Neural cell (in vitro differentiated cells): ENCODE measurements at regions not wholly inside any gene's neighbourhood (a gene's known extent, or its start where the extent isn't known, plus 50 kb on each side); places are given as distances from the start of the nearest gene placed in this dataset.

Experiments
- H2AFZ ChIP-seq: fragments of 200-600, 300-800 bp; sonication (generic), shearing (Covaris generic); 2 replicates; pipeline ENCODE4 v1.6.0; 2014; ENCODE audit warnings: low read depth, mild to moderate bottlenecking, antibody characterized with exemption, low read length, moderate library complexity
- H3F3A ChIP-seq: fragments of 200-600 bp; shearing (Covaris generic); 2 replicates; pipeline ENCODE4 v1.6.1; 2016; ENCODE audit warnings: mild to moderate bottlenecking, moderate library complexity, mixed read lengths, antibody characterized with exemption, low read length; ENCODE audit not compliant: insufficient read depth, poor library complexity, severe bottlenecking
- H3K27ac ChIP-seq: fragments of 200-600, 300-800 bp; sonication (generic), shearing (Covaris generic); 2 replicates; pipeline ENCODE4 v1.5.1; 2014; ENCODE audit warnings: mild to moderate bottlenecking, low read length, moderate library complexity
- H3K27me3 ChIP-seq: fragments of 300-800, 200-600 bp; sonication (generic), shearing (Covaris generic); 2 replicates; pipeline ENCODE4 v1.6.0; 2014; ENCODE audit warnings: mild to moderate bottlenecking, low read depth, low read length, moderate library complexity; ENCODE audit not compliant: insufficient read depth
- H3K36me3 ChIP-seq: fragments of 300-800, 200-600 bp; sonication (generic), shearing (Covaris generic); 2 replicates; pipeline ENCODE4 v1.5.1; 2014; ENCODE audit warnings: mild to moderate bottlenecking, antibody characterized with exemption, low read length, moderate library complexity; ENCODE audit not compliant: insufficient read depth
- H3K4me2 ChIP-seq: fragments of 300-800, 200-600 bp; sonication (generic), shearing (Covaris generic); 2 replicates; pipeline ENCODE4 v1.6.0; 2014; ENCODE audit warnings: mild to moderate bottlenecking, low read length
- H3K4me3 ChIP-seq: fragments of 300-800, 200-600 bp; sonication (generic), shearing (Covaris generic); 2 replicates; pipeline ENCODE4 v1.5.1; 2014; ENCODE audit warnings: mild to moderate bottlenecking, low read length, moderate library complexity
- H3K79me2 ChIP-seq: fragments of 200-600 bp; shearing (Covaris generic); replicated peaks from 2 replicates; pipeline ENCODE4 v1.6.0; 2014; ENCODE audit warnings: mild to moderate bottlenecking, low read length, moderate library complexity; ENCODE audit not compliant: insufficient read depth
- H3K9ac ChIP-seq: fragments of 300-800, 200-600 bp; sonication (generic), shearing (Covaris generic); 2 replicates; pipeline ENCODE4 v1.6.1; 2016; ENCODE audit warnings: mild to moderate bottlenecking, low read length, mixed read lengths
- H3K9me2 ChIP-seq: fragments of 200-600 bp; shearing (Covaris generic); 2 replicates; pipeline ENCODE4 v1.6.1; 2016; ENCODE audit warnings: mild to moderate bottlenecking, low read length, mixed read lengths; ENCODE audit not compliant: insufficient read depth
- H3K9me3 ChIP-seq: fragments of 200-600, 300-800 bp; sonication (generic), shearing (Covaris generic); 2 replicates; pipeline ENCODE4 v1.6.1; 2016; ENCODE audit warnings: mild to moderate bottlenecking, mixed run types, low read length, moderate library complexity, mixed read lengths
- H4K20me1 ChIP-seq: fragments of 200-600 bp; shearing (Covaris generic); 2 replicates; pipeline ENCODE4 v1.6.1; 2016; ENCODE audit warnings: mild to moderate bottlenecking, mixed run types; ENCODE audit not compliant: insufficient read depth
- EP300 ChIP-seq: fragments of 450-650 bp; conservative IDR thresholded peaks from 2 replicates; pipeline ENCODE4 v1.6.1; 2014; ENCODE audit warnings: antibody characterized with exemption, mild to moderate bottlenecking, moderate library complexity; ENCODE audit not compliant: poor library complexity, severe bottlenecking
- EZH2 ChIP-seq: fragments of 200-600, 300-800 bp; shearing (Covaris generic), sonication (generic); IDR thresholded peaks from 2 replicates; pipeline ENCODE4 v1.6.1; 2014; ENCODE audit warnings: antibody characterized with exemption, low read length, borderline replicate concordance, mild to moderate bottlenecking; ENCODE audit not compliant: insufficient read depth, poor library complexity, severe bottlenecking
- MXI1 ChIP-seq: fragments of 450-650 bp; conservative IDR thresholded peaks from 2 replicates; pipeline ENCODE4 v1.6.1; 2014; ENCODE audit warnings: antibody characterized with exemption, mild to moderate bottlenecking; ENCODE audit not compliant: poor library complexity, severe bottlenecking
- POLR2AphosphoS5 ChIP-seq: IDR thresholded peaks from 2 replicates; pipeline ENCODE4 v1.6.1; 2012
- RAD21 ChIP-seq: fragments of 450-650 bp; conservative IDR thresholded peaks from 2 replicates; pipeline ENCODE4 v1.6.1; 2014; ENCODE audit warnings: antibody characterized with exemption, mild to moderate bottlenecking, moderate library complexity
- SMC3 ChIP-seq: fragments of 450-650 bp; conservative IDR thresholded peaks from 2 replicates; pipeline ENCODE4 v1.6.1; 2014; ENCODE audit warnings: antibody characterized with exemption, mild to moderate bottlenecking, moderate library complexity; ENCODE audit not compliant: poor library complexity
- TAF1 ChIP-seq: IDR thresholded peaks from 2 replicates; pipeline ENCODE4 v1.6.1; 2012; ENCODE audit warnings: low read depth
- TF ChIP-seq, protein P1 (sequence below): IDR thresholded peaks from 2 replicates; pipeline ENCODE4 v1.6.1; 2012; ENCODE audit warnings: borderline replicate concordance
- TF ChIP-seq, protein P2 (sequence below): fragments of 450-650 bp; IDR thresholded peaks from 2 replicates; pipeline ENCODE4 v1.5.1; 2014; ENCODE audit warnings: antibody characterized with exemption, mild to moderate bottlenecking, moderate library complexity; ENCODE audit not compliant: poor library complexity, severe bottlenecking

DNA sequence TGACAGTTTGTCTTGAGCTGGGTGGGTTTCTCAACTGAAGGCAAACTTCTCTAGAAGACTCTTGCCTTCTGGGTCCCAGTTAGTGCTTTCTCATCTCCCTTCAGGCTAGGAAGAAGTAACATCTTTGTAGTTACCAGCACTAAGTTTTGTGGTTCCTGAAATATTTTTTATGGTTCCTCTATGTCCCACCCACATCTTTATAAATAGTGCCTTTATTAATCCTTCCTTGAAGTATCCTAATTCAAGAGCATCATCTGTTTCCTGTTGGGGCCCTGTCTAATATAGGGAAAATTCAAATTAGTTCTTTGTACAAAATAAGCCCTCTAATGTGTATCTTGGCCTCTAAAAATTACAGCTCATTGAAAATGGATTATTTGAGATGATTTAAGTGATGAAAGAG is 147.4 kb upstream of the MAOA start:
- TF ChIP-seq, protein P1, sequence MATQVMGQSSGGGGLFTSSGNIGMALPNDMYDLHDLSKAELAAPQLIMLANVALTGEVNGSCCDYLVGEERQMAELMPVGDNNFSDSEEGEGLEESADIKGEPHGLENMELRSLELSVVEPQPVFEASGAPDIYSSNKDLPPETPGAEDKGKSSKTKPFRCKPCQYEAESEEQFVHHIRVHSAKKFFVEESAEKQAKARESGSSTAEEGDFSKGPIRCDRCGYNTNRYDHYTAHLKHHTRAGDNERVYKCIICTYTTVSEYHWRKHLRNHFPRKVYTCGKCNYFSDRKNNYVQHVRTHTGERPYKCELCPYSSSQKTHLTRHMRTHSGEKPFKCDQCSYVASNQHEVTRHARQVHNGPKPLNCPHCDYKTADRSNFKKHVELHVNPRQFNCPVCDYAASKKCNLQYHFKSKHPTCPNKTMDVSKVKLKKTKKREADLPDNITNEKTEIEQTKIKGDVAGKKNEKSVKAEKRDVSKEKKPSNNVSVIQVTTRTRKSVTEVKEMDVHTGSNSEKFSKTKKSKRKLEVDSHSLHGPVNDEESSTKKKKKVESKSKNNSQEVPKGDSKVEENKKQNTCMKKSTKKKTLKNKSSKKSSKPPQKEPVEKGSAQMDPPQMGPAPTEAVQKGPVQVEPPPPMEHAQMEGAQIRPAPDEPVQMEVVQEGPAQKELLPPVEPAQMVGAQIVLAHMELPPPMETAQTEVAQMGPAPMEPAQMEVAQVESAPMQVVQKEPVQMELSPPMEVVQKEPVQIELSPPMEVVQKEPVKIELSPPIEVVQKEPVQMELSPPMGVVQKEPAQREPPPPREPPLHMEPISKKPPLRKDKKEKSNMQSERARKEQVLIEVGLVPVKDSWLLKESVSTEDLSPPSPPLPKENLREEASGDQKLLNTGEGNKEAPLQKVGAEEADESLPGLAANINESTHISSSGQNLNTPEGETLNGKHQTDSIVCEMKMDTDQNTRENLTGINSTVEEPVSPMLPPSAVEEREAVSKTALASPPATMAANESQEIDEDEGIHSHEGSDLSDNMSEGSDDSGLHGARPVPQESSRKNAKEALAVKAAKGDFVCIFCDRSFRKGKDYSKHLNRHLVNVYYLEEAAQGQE, result no peak
- TF ChIP-seq EZH2 (no peak), POLR2AphosphoS5 (no peak), RAD21 (no peak), SMC3 (no peak), EP300 (no peak), TAF1 (no peak)
- TF ChIP-seq, protein P2, sequence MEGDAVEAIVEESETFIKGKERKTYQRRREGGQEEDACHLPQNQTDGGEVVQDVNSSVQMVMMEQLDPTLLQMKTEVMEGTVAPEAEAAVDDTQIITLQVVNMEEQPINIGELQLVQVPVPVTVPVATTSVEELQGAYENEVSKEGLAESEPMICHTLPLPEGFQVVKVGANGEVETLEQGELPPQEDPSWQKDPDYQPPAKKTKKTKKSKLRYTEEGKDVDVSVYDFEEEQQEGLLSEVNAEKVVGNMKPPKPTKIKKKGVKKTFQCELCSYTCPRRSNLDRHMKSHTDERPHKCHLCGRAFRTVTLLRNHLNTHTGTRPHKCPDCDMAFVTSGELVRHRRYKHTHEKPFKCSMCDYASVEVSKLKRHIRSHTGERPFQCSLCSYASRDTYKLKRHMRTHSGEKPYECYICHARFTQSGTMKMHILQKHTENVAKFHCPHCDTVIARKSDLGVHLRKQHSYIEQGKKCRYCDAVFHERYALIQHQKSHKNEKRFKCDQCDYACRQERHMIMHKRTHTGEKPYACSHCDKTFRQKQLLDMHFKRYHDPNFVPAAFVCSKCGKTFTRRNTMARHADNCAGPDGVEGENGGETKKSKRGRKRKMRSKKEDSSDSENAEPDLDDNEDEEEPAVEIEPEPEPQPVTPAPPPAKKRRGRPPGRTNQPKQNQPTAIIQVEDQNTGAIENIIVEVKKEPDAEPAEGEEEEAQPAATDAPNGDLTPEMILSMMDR, result no peak
- no peaks in the 10 kb centered on the region for H3K27me3 ChIP-seq
- H3K4me3 ChIP-seq, result no peak overlapping the region
- no peak overlapping the region for H3K9ac ChIP-seq
- H4K20me1 ChIP-seq, result no peaks in the 10 kb centered on the region
- H2AFZ ChIP-seq, result no peak overlapping the region
- no peaks in the 10 kb centered on the region for H3K9me3 ChIP-seq
- no peak overlapping the region for H3K4me2 ChIP-seq
- H3F3A ChIP-seq, result no peaks in the 10 kb centered on the region
- no peak overlapping the region for H3K27ac ChIP-seq
- no peaks in the 10 kb centered on the region for H3K9me2 ChIP-seq
- H3K79me2 ChIP-seq, result no peaks in the 10 kb centered on the region
- no peaks in the 10 kb centered on the region for H3K36me3 ChIP-seq

DNA sequence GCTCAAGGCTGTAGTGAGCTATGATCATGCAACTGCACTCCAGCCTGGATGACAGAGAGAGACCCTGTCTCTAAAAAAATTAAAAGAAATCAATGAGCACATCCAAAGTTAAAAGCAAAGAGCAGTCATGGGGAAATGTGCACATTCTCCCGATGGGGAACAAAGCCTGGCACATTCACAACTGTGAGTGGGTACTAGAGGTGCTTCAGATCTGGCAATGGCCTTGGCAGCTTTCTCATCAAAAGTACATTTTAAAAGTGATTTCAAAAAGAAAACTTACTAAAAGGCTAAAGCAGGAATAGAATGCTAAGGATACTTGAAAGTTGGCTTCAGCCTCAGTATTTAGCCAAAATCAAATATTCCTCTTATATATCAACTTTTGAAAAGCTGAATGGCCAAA is 145.9 kb upstream of the MAOA start:
- H3K4me2 ChIP-seq, result no peak overlapping the region
- no peaks in the 10 kb centered on the region for H3K36me3 ChIP-seq
- H2AFZ ChIP-seq, result no peak overlapping the region
- no peaks in the 10 kb centered on the region for H3K79me2 ChIP-seq
- no peaks in the 10 kb centered on the region for H3K9me2 ChIP-seq
- H3K27ac ChIP-seq, result no peak overlapping the region
- TF ChIP-seq RAD21 (no peak), EZH2 (no peak), TAF1 (no peak), MXI1 (no peak), SMC3 (no peak), EP300 (no peak), POLR2AphosphoS5 (no peak)
- TF ChIP-seq, protein P2, result no peak
- TF ChIP-seq, protein P1, result no peak
- no peak overlapping the region for H3K9ac ChIP-seq
- H3F3A ChIP-seq, result no peaks in the 10 kb centered on the region
- H3K9me3 ChIP-seq, result no peaks in the 10 kb centered on the region
- no peak overlapping the region for H3K4me3 ChIP-seq
- H3K27me3 ChIP-seq, result no peaks in the 10 kb centered on the region
- no peaks in the 10 kb centered on the region for H4K20me1 ChIP-seq
